HepG2 (cell line): ENCODE measurements at regions not wholly inside any gene's neighbourhood (a gene's known extent, or its start where the extent isn't known, plus 50 kb on each side); places are given as distances from the start of the nearest gene placed in this dataset.

Experiments used
- ATAC-seq: fragments of 200-7000 bp; cut with Tn5 transposase; 3 replicates; pipeline ENCODE4 v1.9.1; 2020; ENCODE audit warnings: mild to moderate bottlenecking, moderate library complexity
- BruUV-seq: library from RNA; stranded (reverse); fragments of 400-500 nt; replicated peaks from 2 replicates; lab custom pipeline; 2021; lab: Mats Ljungman, UMichigan
- CTCF ChIA-PET: fragments of 300-600 bp; formaldehyde crosslinking; extraction: SDS; loops from one replicate; lab custom pipeline; 2021; ENCODE audit warnings: low total read pairs, inconsistent platforms, low intra/inter-chr PET ratio; lab: Yijun Ruan, JAX
- POLR2A ChIA-PET: fragments of 350-600 bp; sonication (Branson Sonifier 250); formaldehyde crosslinking; loops from one replicate; lab custom pipeline; 2020; ENCODE audit warnings: antibody characterized with exemption, inconsistent platforms; lab: Yijun Ruan, JAX
- DNase-seq: peaks from one replicate; pipeline ENCODE4 v3.0.0-alpha.2; 2015; ENCODE audit warnings: low spot score
- FAIRE-seq: peaks from 3 replicates; lab custom pipeline; 2011; peaks lifted over from hg19 to GRCh38; lab: Jason Lieb, UNC
- H2AFZ ChIP-seq: one replicate; pipeline ENCODE4 v1.6.1; 2011; ENCODE audit warnings: low read length, inconsistent platforms
- H3K27ac ChIP-seq: fragments of 300-600 bp; 3 replicates; pipeline ENCODE4 v1.8.0; 2011; ENCODE audit warnings: mixed run types, mild to moderate bottlenecking, mixed read lengths, low read length, inconsistent platforms; ENCODE audit not compliant: insufficient read depth; ENCODE audit errors: extremely low read length
- H3K27me3 ChIP-seq, 2 experiments: fragments of 200-600 bp in 1 of 2; 2 replicates in 1 of 2; 3 replicates in 1 of 2; pipeline versions ENCODE4 v1.6.0 to v1.8.0; 2011; ENCODE audit warnings: low read length in 2 of 2, mild to moderate bottlenecking in 2 of 2, moderate library complexity in 2 of 2, inconsistent platforms in 1 of 2; ENCODE audit not compliant: insufficient read depth in 2 of 2, control insufficient read depth in 1 of 2
- H3K36me3 ChIP-seq, 2 experiments: fragments of 200-600 bp in 1 of 2; replicated peaks in 1 of 2; 2 replicates in 1 of 2; 3 replicates in 1 of 2; pipeline versions ENCODE4 v1.5.1 to v1.8.0; 2011; ENCODE audit warnings: low read length in 2 of 2, inconsistent platforms in 1 of 2; ENCODE audit not compliant: insufficient read depth in 2 of 2, control insufficient read depth in 1 of 2
- H3K4me1 ChIP-seq: 2 replicates; pipeline ENCODE4 v1.5.1; 2012; ENCODE audit warnings: low read length, inconsistent platforms; ENCODE audit not compliant: insufficient read depth
- H3K4me2 ChIP-seq: 2 replicates; pipeline ENCODE4 v1.6.0; 2011; ENCODE audit warnings: low read depth, low read length, inconsistent platforms
- H3K4me3 ChIP-seq, 3 experiments: fragments of 200-600 bp in 1 of 3; sonication (generic), shearing (Covaris generic) in 1 of 3; replicated peaks in 1 of 3; 2 replicates each; pipeline ENCODE4 v1.5.1; 2011 to 2016; ENCODE audit warnings: low read length in 3 of 3, inconsistent platforms in 2 of 3, low read depth in 2 of 3, mild to moderate bottlenecking in 2 of 3, control low read depth in 1 of 3, mixed read lengths in 1 of 3; ENCODE audit not compliant: insufficient read depth in 1 of 3
- H3K79me2 ChIP-seq: one replicate; pipeline ENCODE4 v1.6.1; 2011; ENCODE audit warnings: low read length, inconsistent platforms; ENCODE audit not compliant: insufficient read depth
- H3K9ac ChIP-seq: 2 replicates; pipeline ENCODE4 v1.6.0; 2011; ENCODE audit warnings: mild to moderate bottlenecking, low read depth, low read length, inconsistent platforms; ENCODE audit not compliant: insufficient read depth
- H3K9me3 ChIP-seq: 2 replicates; pipeline ENCODE4 v1.5.1; 2012; ENCODE audit warnings: mild to moderate bottlenecking, low read length
- H4K20me1 ChIP-seq: 2 replicates; pipeline ENCODE4 v1.6.0; 2011; ENCODE audit warnings: inconsistent platforms, mild to moderate bottlenecking, low read length, moderate library complexity; ENCODE audit not compliant: insufficient read depth
- ARNTL ChIP-seq: sonication (generic); formaldehyde crosslinking; IDR thresholded peaks from 2 replicates; pipeline ENCODE4 v1.4.0; 2020; ENCODE audit warnings: mild to moderate bottlenecking, missing genetic modification reagents
- BORCS8-MEF2B ChIP-seq: sonication (generic); formaldehyde crosslinking; IDR thresholded peaks from 2 replicates; pipeline ENCODE4 v1.8.0; 2022; ENCODE audit warnings: mild to moderate bottlenecking, missing genetic modification reagents
- DMAP1 ChIP-seq: IDR thresholded peaks from 2 replicates; pipeline ENCODE4 v1.6.1; 2016
- E2F2 ChIP-seq: sonication (generic); formaldehyde crosslinking; IDR thresholded peaks from 2 replicates; pipeline ENCODE4 v1.4.0; 2020; ENCODE audit warnings: missing genetic modification reagents, borderline replicate concordance
- HMG20B ChIP-seq: conservative IDR thresholded peaks from 2 replicates; pipeline ENCODE4 v1.6.1; 2016; ENCODE audit warnings: missing genetic modification reagents, missing compliant biosample characterization
- MAFK ChIP-seq, 2 experiments: IDR thresholded peaks in 1 of 2; conservative IDR thresholded peaks in 1 of 2; 2 replicates each; pipeline ENCODE4 v1.6.1; 2011; ENCODE audit warnings: improper control_type of control experiment in 2 of 2, low read length in 2 of 2
- POGK ChIP-seq: sonication (generic); formaldehyde crosslinking; conservative IDR thresholded peaks from 2 replicates; pipeline ENCODE4 v1.8.0; 2022; ENCODE audit warnings: mild to moderate bottlenecking, moderate library complexity, missing genetic modification reagents
- PPARG ChIP-seq: conservative IDR thresholded peaks from 2 replicates; pipeline ENCODE4 v1.6.1; 2016; ENCODE audit warnings: missing biosample characterization, missing genetic modification reagents
- TBP ChIP-seq: sonication (generic); formaldehyde crosslinking; IDR thresholded peaks from 2 replicates; pipeline ENCODE4 v1.5.0; 2020; ENCODE audit warnings: missing genetic modification reagents
- ZBTB10 ChIP-seq: sonication (generic); formaldehyde crosslinking; IDR thresholded peaks from 2 replicates; pipeline ENCODE4 v1.4.0; 2020; ENCODE audit warnings: missing genetic modification reagents, borderline replicate concordance
- ZBTB39 ChIP-seq: sonication (generic); formaldehyde crosslinking; IDR thresholded peaks from 2 replicates; pipeline ENCODE4 v1.5.0; 2020; ENCODE audit warnings: missing genetic modification reagents
- ZNF354B ChIP-seq: sonication (generic); formaldehyde crosslinking; IDR thresholded peaks from 2 replicates; pipeline ENCODE4 v1.8.0; 2022; ENCODE audit warnings: mild to moderate bottlenecking, missing genetic modification reagents
- WGBS: methylation state at CpG from one replicate; pipeline ENCODE4 v1.1.6; 2017; ENCODE audit warnings: low lambda C conversion rate; 5-methylcytosine and 5-hydroxymethylcytosine counted together
- in situ Hi-C: cut with HindIII; loops from 2 replicates; pipeline ENCODE4 v1.10.0; 2017; ENCODE audit warnings: low pct_unique_long_range_greater_than_20kb; ENCODE audit not compliant: extremely low pct_ligation_motif_present
- intact Hi-C: fragments of 100-400 bp; cut with micrococcal nuclease; formaldehyde crosslinking; loops from one replicate; pipeline ENCODE4 v1.10.0; 2022; ENCODE audit not compliant: unreplicated experiment

GRCh38 chr10:91012502-91012901 is 91.6 kb upstream of the ANKRD1 start:
- Histone ChIP-seq H4K20me1 (no peaks in the 10 kb centered on the region), H3K4me1 (peaks cover 11% of the 10 kb centered on the region), H3K36me3 (no peaks in the 10 kb centered on the region), H3K9ac (no peak overlapping the region), H3K79me2 (no peaks in the 10 kb centered on the region), H3K27me3 (0 out of 5 replicates have a peak, but pooled peaks cover 0 to 4% of the 10 kb centered on the region in 2 experiments), H3K9me3 (no peaks in the 10 kb centered on the region), H3K4me3 (no peak overlapping the region), H3K4me2 (no peak overlapping the region), H2AFZ (no peak overlapping the region), H3K27ac (no peak overlapping the region)
- FAIRE-seq, result no peak
- BruUV-seq, result no TSS peak
- CTCF ChIA-PET, result no interaction called here
- in situ Hi-C loops, result no loop called here
- DNase-seq, result no peak
- TF ChIP-seq ZBTB39 (CRISPR knock-in tag) (no peak), DMAP1 (no peak), ZBTB10 (CRISPR knock-in tag) (no peak), E2F2 (CRISPR knock-in tag) (no peak), PPARG (CRISPR knock-in tag) (no peak), BORCS8-MEF2B (CRISPR knock-in tag) (no peak), POGK (CRISPR knock-in tag) (no peak), HMG20B (no peak), TBP (CRISPR knock-in tag) (no peak), MAFK (conservative IDR thresholded peaks at IDR 0.05 in 1 of 2, IDR thresholded peaks at IDR 0.05 in 1 of 2; ENCODE audit: low read length in 2 of 2) (no peak), ZNF354B (CRISPR knock-in tag) (no peak), ARNTL (no peak)
- ATAC-seq, result no peak
- 0% methylated on average over 4 of the region's 4 CpGs for WGBS
- POLR2A ChIA-PET, result no interaction called here
- intact Hi-C loops, result no loop called here
